Caco-2 (cell line): ENCODE measurements at regions not wholly inside any gene's neighbourhood (a gene's known extent, or its start where the extent isn't known, plus 50 kb on each side); places are given as distances from the start of the nearest gene placed in this dataset.
"Not testable (repeated sequence)": the region's sequence is repeated elsewhere in the genome, so short reads cannot be mapped to it uniquely, and the experiment has no call there.

ENCODE experiments used
- BruUV-seq: library from RNA; stranded (reverse); fragments of 400-500 nt; replicated peaks from 2 replicates; lab custom pipeline; 2021; lab: Mats Ljungman, UMichigan
- CTCF ChIA-PET: fragments of 300-600 bp; sonication (Branson Sonifier 250); formaldehyde crosslinking; loops from one replicate; lab custom pipeline; 2022; ENCODE audit warnings: antibody characterized with exemption; lab: Charles Lee
- POLR2A ChIA-PET: fragments of 300-600 bp; sonication (Branson Sonifier 250); formaldehyde crosslinking; loops from one replicate; lab custom pipeline; 2022; ENCODE audit warnings: antibody characterized with exemption; lab: Charles Lee
- DNase-seq, 2 experiments: peaks; one replicate each; pipeline versions ENCODE4 v3.0.0 to v3.0.0-alpha.2; 2020 to 2022
- H3K27me3 ChIP-seq: replicated peaks from 2 replicates; pipeline ENCODE4 v1.6.0; 2011; ENCODE audit warnings: low read length; ENCODE audit not compliant: control insufficient read depth, insufficient read depth
- H3K36me3 ChIP-seq: 2 replicates; pipeline ENCODE4 v1.5.1; 2011; ENCODE audit warnings: low read length; ENCODE audit not compliant: control insufficient read depth, insufficient read depth
- H3K4me1 ChIP-seq: fragments of 250-450 bp; sonication (Bioruptor Pico); 2 replicates; pipeline ENCODE4 v1.5.1; 2020; ENCODE audit warnings: mild to moderate bottlenecking
- H3K4me3 ChIP-seq: 2 replicates; pipeline ENCODE4 v1.5.1; 2011; ENCODE audit warnings: low read depth, mild to moderate bottlenecking, control low read depth, low read length
- H3K9me3 ChIP-seq: fragments of 250-450 bp; sonication (Bioruptor Pico); 2 replicates; pipeline ENCODE4 v1.5.1; 2020; ENCODE audit warnings: mild to moderate bottlenecking, moderate library complexity
- H3K27ac Mint-ChIP-seq: one replicate; pipeline ENCODE4 v1.8.0; 2022; ENCODE audit warnings: mixed read lengths; ENCODE audit not compliant: unreplicated experiment
- H3K27me3 Mint-ChIP-seq: one replicate; pipeline ENCODE4 v1.8.0; 2022; ENCODE audit warnings: mixed read lengths; ENCODE audit not compliant: insufficient read depth, unreplicated experiment
- H3K36me3 Mint-ChIP-seq: one replicate; pipeline ENCODE4 v1.8.0; 2022; ENCODE audit warnings: mild to moderate bottlenecking, mixed read lengths; ENCODE audit not compliant: insufficient read depth, unreplicated experiment
- H3K4me1 Mint-ChIP-seq: one replicate; pipeline ENCODE4 v1.8.0; 2022; ENCODE audit warnings: low read depth, mixed read lengths; ENCODE audit not compliant: unreplicated experiment
- H3K4me3 Mint-ChIP-seq: one replicate; pipeline ENCODE4 v1.8.0; 2022; ENCODE audit warnings: mild to moderate bottlenecking, moderate library complexity, mixed read lengths; ENCODE audit not compliant: unreplicated experiment
- H3K9me3 Mint-ChIP-seq: one replicate; pipeline ENCODE4 v1.8.0; 2022; ENCODE audit warnings: mixed read lengths; ENCODE audit not compliant: unreplicated experiment
- CTCF ChIP-seq, 2 experiments: fragments of 200-600 bp in 1 of 2; IDR thresholded peaks; 1 replicate in 1 of 2; 2 replicates in 1 of 2; pipeline versions ENCODE4 v1.5.1 to v1.8.0; 2011 to 2022; ENCODE audit warnings: antibody characterized with exemption in 1 of 2, control low read depth in 1 of 2, inconsistent platforms in 1 of 2, low read depth in 1 of 2, low read length in 1 of 2, mild to moderate bottlenecking in 1 of 2, moderate library complexity in 1 of 2; ENCODE audit not compliant: insufficient read depth in 1 of 2, severe bottlenecking in 1 of 2, unreplicated experiment in 1 of 2
- intact Hi-C: fragments of 100-400 bp; cut with micrococcal nuclease; formaldehyde crosslinking; loops from one replicate; pipeline ENCODE4 v1.10.0; 2022; ENCODE audit not compliant: unreplicated experiment

GRCh38 chr7:10780400-10780747 is 193.3 kb upstream of the PHF14 start:
- intact Hi-C loops = no loop called here
- no peaks in the 10 kb centered on the region for H3K27me3 ChIP-seq
- H3K9me3 ChIP-seq = no peaks in the 10 kb centered on the region
- ChIA-PET POLR2A (no interaction called here), CTCF (no interaction called here)
- Mint-ChIP-seq H3K4me1 (no peaks in the 10 kb centered on the region), H3K36me3 (no peaks in the 10 kb centered on the region), H3K27ac (no peak overlapping the region), H3K4me3 (no peak overlapping the region), H3K27me3 (peaks cover 5% of the 10 kb centered on the region), H3K9me3 (no peaks in the 10 kb centered on the region)
- H3K36me3 ChIP-seq = no peaks in the 10 kb centered on the region
- BruUV-seq = no TSS peak
- DNase-seq = no peak
- no peaks in the 10 kb centered on the region for H3K4me1 ChIP-seq
- H3K4me3 ChIP-seq = no peak overlapping the region
- TF ChIP-seq CTCF (IDR thresholded peaks at IDR 0.05; ENCODE audit: insufficient read depth in 1 of 2, low read depth in 1 of 2, low read length in 1 of 2, severe bottlenecking in 1 of 2, unreplicated experiment in 1 of 2) = no peak

- POLR2A ChIA-PET, CTCF ChIA-PET, BruUV-seq: not testable (repeated sequence)
Measured at GRCh38 chr7:10786976-10787375, 186.7 kb upstream of the PHF14 start.

GRCh38 chr7:10789170-10789569 is 184.5 kb upstream of the PHF14 start:
- no TSS peak for BruUV-seq
- CTCF ChIA-PET = no interaction called here
- Mint-ChIP-seq H3K4me3 (no peak overlapping the region), H3K9me3 (no peaks in the 10 kb centered on the region), H3K27ac (no peak overlapping the region), H3K36me3 (no peaks in the 10 kb centered on the region), H3K4me1 (no peaks in the 10 kb centered on the region), H3K27me3 (no peaks in the 10 kb centered on the region)
- no peaks in the 10 kb centered on the region for H3K4me1 ChIP-seq
- no peaks in the 10 kb centered on the region for H3K36me3 ChIP-seq
- H3K4me3 ChIP-seq = no peak overlapping the region
- TF ChIP-seq CTCF (IDR thresholded peaks at IDR 0.05; ENCODE audit: insufficient read depth in 1 of 2, low read depth in 1 of 2, low read length in 1 of 2, severe bottlenecking in 1 of 2, unreplicated experiment in 1 of 2) = no peak
- no peak for DNase-seq
- intact Hi-C loops = no loop called here
- H3K9me3 ChIP-seq = no peaks in the 10 kb centered on the region
- H3K27me3 ChIP-seq = no peaks in the 10 kb centered on the region
- POLR2A ChIA-PET = no interaction called here

More at GRCh38 chr7:10786976-10787375, 186.7 kb upstream of the PHF14 start:
- H3K27me3 ChIP-seq, H3K4me3 Mint-ChIP-seq, H3K27ac Mint-ChIP-seq, DNase-seq, H3K4me1 ChIP-seq, H3K36me3 Mint-ChIP-seq, H3K4me1 Mint-ChIP-seq, H3K36me3 ChIP-seq, H3K9me3 Mint-ChIP-seq, H3K4me3 ChIP-seq, H3K9me3 ChIP-seq, intact Hi-C loops, H3K27me3 Mint-ChIP-seq: not testable (repeated sequence)

- no peaks in the 10 kb centered on the region for H3K9me3 ChIP-seq
- no peaks in the 10 kb centered on the region for H3K9me3 Mint-ChIP-seq
- H3K4me3 ChIP-seq = no peak overlapping the region
- no peak overlapping the region for H3K27ac Mint-ChIP-seq
- no TSS peak for BruUV-seq
- no peaks in the 10 kb centered on the region for H3K36me3 Mint-ChIP-seq
- no peaks in the 10 kb centered on the region for H3K27me3 Mint-ChIP-seq
- ChIA-PET CTCF (no interaction called here), POLR2A (no interaction called here)
- H3K4me1 ChIP-seq = no peaks in the 10 kb centered on the region
- no peaks in the 10 kb centered on the region for H3K36me3 ChIP-seq
- no peaks in the 10 kb centered on the region for H3K27me3 ChIP-seq
- intact Hi-C loops = no loop called here
- no peak for DNase-seq
- no peak for TF ChIP-seq CTCF (IDR thresholded peaks at IDR 0.05; ENCODE audit: insufficient read depth in 1 of 2, low read depth in 1 of 2, low read length in 1 of 2, severe bottlenecking in 1 of 2, unreplicated experiment in 1 of 2)
- no peaks in the 10 kb centered on the region for H3K4me1 Mint-ChIP-seq
- H3K4me3 Mint-ChIP-seq = no peak overlapping the region
Measured at GRCh38 chr7:10790910-10791309, 182.8 kb upstream of the PHF14 start.
